Neural cell (in vitro differentiated cells): ENCODE measurements at regions not wholly inside any gene's neighbourhood (a gene's known extent, or its start where the extent isn't known, plus 50 kb on each side); places are given as distances from the start of the nearest gene placed in this dataset.

Experiments used
- H2AFZ ChIP-seq: fragments of 200-600, 300-800 bp; sonication (generic), shearing (Covaris generic); 2 replicates; pipeline ENCODE4 v1.6.0; 2014; ENCODE audit warnings: low read depth, mild to moderate bottlenecking, antibody characterized with exemption, low read length, moderate library complexity
- H3F3A ChIP-seq: fragments of 200-600 bp; shearing (Covaris generic); 2 replicates; pipeline ENCODE4 v1.6.1; 2016; ENCODE audit warnings: mild to moderate bottlenecking, moderate library complexity, mixed read lengths, antibody characterized with exemption, low read length; ENCODE audit not compliant: insufficient read depth, poor library complexity, severe bottlenecking
- H3K27ac ChIP-seq: fragments of 200-600, 300-800 bp; sonication (generic), shearing (Covaris generic); 2 replicates; pipeline ENCODE4 v1.5.1; 2014; ENCODE audit warnings: mild to moderate bottlenecking, low read length, moderate library complexity
- H3K27me3 ChIP-seq: fragments of 300-800, 200-600 bp; sonication (generic), shearing (Covaris generic); 2 replicates; pipeline ENCODE4 v1.6.0; 2014; ENCODE audit warnings: mild to moderate bottlenecking, low read depth, low read length, moderate library complexity; ENCODE audit not compliant: insufficient read depth
- H3K36me3 ChIP-seq: fragments of 300-800, 200-600 bp; sonication (generic), shearing (Covaris generic); 2 replicates; pipeline ENCODE4 v1.5.1; 2014; ENCODE audit warnings: mild to moderate bottlenecking, antibody characterized with exemption, low read length, moderate library complexity; ENCODE audit not compliant: insufficient read depth
- H3K4me2 ChIP-seq: fragments of 300-800, 200-600 bp; sonication (generic), shearing (Covaris generic); 2 replicates; pipeline ENCODE4 v1.6.0; 2014; ENCODE audit warnings: mild to moderate bottlenecking, low read length
- H3K4me3 ChIP-seq: fragments of 300-800, 200-600 bp; sonication (generic), shearing (Covaris generic); 2 replicates; pipeline ENCODE4 v1.5.1; 2014; ENCODE audit warnings: mild to moderate bottlenecking, low read length, moderate library complexity
- H3K79me2 ChIP-seq: fragments of 200-600 bp; shearing (Covaris generic); replicated peaks from 2 replicates; pipeline ENCODE4 v1.6.0; 2014; ENCODE audit warnings: mild to moderate bottlenecking, low read length, moderate library complexity; ENCODE audit not compliant: insufficient read depth
- H3K9ac ChIP-seq: fragments of 300-800, 200-600 bp; sonication (generic), shearing (Covaris generic); 2 replicates; pipeline ENCODE4 v1.6.1; 2016; ENCODE audit warnings: mild to moderate bottlenecking, low read length, mixed read lengths
- H3K9me2 ChIP-seq: fragments of 200-600 bp; shearing (Covaris generic); 2 replicates; pipeline ENCODE4 v1.6.1; 2016; ENCODE audit warnings: mild to moderate bottlenecking, low read length, mixed read lengths; ENCODE audit not compliant: insufficient read depth
- H3K9me3 ChIP-seq: fragments of 200-600, 300-800 bp; sonication (generic), shearing (Covaris generic); 2 replicates; pipeline ENCODE4 v1.6.1; 2016; ENCODE audit warnings: mild to moderate bottlenecking, mixed run types, low read length, moderate library complexity, mixed read lengths
- H4K20me1 ChIP-seq: fragments of 200-600 bp; shearing (Covaris generic); 2 replicates; pipeline ENCODE4 v1.6.1; 2016; ENCODE audit warnings: mild to moderate bottlenecking, mixed run types; ENCODE audit not compliant: insufficient read depth
- CTCF ChIP-seq: fragments of 450-650 bp; IDR thresholded peaks from 2 replicates; pipeline ENCODE4 v1.5.1; 2014; ENCODE audit warnings: antibody characterized with exemption, mild to moderate bottlenecking, moderate library complexity; ENCODE audit not compliant: poor library complexity, severe bottlenecking
- EP300 ChIP-seq: fragments of 450-650 bp; conservative IDR thresholded peaks from 2 replicates; pipeline ENCODE4 v1.6.1; 2014; ENCODE audit warnings: antibody characterized with exemption, mild to moderate bottlenecking, moderate library complexity; ENCODE audit not compliant: poor library complexity, severe bottlenecking
- EZH2 ChIP-seq: fragments of 200-600, 300-800 bp; shearing (Covaris generic), sonication (generic); IDR thresholded peaks from 2 replicates; pipeline ENCODE4 v1.6.1; 2014; ENCODE audit warnings: antibody characterized with exemption, low read length, borderline replicate concordance, mild to moderate bottlenecking; ENCODE audit not compliant: insufficient read depth, poor library complexity, severe bottlenecking
- MXI1 ChIP-seq: fragments of 450-650 bp; conservative IDR thresholded peaks from 2 replicates; pipeline ENCODE4 v1.6.1; 2014; ENCODE audit warnings: antibody characterized with exemption, mild to moderate bottlenecking; ENCODE audit not compliant: poor library complexity, severe bottlenecking
- POLR2AphosphoS5 ChIP-seq: IDR thresholded peaks from 2 replicates; pipeline ENCODE4 v1.6.1; 2012
- RAD21 ChIP-seq: fragments of 450-650 bp; conservative IDR thresholded peaks from 2 replicates; pipeline ENCODE4 v1.6.1; 2014; ENCODE audit warnings: antibody characterized with exemption, mild to moderate bottlenecking, moderate library complexity
- SMC3 ChIP-seq: fragments of 450-650 bp; conservative IDR thresholded peaks from 2 replicates; pipeline ENCODE4 v1.6.1; 2014; ENCODE audit warnings: antibody characterized with exemption, mild to moderate bottlenecking, moderate library complexity; ENCODE audit not compliant: poor library complexity
- TAF1 ChIP-seq: IDR thresholded peaks from 2 replicates; pipeline ENCODE4 v1.6.1; 2012; ENCODE audit warnings: low read depth
- TF ChIP-seq, protein P1 (sequence below): IDR thresholded peaks from 2 replicates; pipeline ENCODE4 v1.6.1; 2012; ENCODE audit warnings: borderline replicate concordance

DNA sequence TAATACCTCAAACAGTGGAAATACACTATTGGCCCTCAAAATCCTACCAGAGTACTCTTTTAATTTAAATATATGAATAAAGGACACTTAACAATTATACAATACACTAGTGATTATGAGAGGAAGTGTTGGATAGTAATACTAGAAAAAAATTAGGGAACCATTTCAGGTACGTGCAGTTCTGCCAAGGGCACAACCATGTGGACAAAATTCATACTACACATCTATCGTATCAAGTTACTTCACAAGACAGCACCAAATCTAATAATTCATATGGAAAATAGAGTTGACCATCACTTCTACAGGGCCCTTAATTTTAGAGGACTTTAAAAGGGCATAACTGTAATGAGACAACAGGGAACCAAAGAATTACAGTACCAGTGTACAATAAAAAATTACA, 69.2 kb upstream of the ZCCHC13 start:
- H3K36me3 ChIP-seq: no peaks in the 10 kb centered on the region
- H4K20me1 ChIP-seq: no peaks in the 10 kb centered on the region
- no peak for TF ChIP-seq TAF1
- no peak for TF ChIP-seq POLR2AphosphoS5
- no peak for TF ChIP-seq EP300
- TF ChIP-seq, protein P1, sequence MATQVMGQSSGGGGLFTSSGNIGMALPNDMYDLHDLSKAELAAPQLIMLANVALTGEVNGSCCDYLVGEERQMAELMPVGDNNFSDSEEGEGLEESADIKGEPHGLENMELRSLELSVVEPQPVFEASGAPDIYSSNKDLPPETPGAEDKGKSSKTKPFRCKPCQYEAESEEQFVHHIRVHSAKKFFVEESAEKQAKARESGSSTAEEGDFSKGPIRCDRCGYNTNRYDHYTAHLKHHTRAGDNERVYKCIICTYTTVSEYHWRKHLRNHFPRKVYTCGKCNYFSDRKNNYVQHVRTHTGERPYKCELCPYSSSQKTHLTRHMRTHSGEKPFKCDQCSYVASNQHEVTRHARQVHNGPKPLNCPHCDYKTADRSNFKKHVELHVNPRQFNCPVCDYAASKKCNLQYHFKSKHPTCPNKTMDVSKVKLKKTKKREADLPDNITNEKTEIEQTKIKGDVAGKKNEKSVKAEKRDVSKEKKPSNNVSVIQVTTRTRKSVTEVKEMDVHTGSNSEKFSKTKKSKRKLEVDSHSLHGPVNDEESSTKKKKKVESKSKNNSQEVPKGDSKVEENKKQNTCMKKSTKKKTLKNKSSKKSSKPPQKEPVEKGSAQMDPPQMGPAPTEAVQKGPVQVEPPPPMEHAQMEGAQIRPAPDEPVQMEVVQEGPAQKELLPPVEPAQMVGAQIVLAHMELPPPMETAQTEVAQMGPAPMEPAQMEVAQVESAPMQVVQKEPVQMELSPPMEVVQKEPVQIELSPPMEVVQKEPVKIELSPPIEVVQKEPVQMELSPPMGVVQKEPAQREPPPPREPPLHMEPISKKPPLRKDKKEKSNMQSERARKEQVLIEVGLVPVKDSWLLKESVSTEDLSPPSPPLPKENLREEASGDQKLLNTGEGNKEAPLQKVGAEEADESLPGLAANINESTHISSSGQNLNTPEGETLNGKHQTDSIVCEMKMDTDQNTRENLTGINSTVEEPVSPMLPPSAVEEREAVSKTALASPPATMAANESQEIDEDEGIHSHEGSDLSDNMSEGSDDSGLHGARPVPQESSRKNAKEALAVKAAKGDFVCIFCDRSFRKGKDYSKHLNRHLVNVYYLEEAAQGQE: no peak
- TF ChIP-seq CTCF: no peak
- TF ChIP-seq EZH2: no peak
- no peak for TF ChIP-seq SMC3
- TF ChIP-seq RAD21: no peak
- TF ChIP-seq MXI1: no peak
- H3K9me2 ChIP-seq: no peaks in the 10 kb centered on the region
- no peak overlapping the region for H2AFZ ChIP-seq
- H3K9ac ChIP-seq: no peak overlapping the region
- no peak overlapping the region for H3K27ac ChIP-seq
- no peaks in the 10 kb centered on the region for H3F3A ChIP-seq
- no peaks in the 10 kb centered on the region for H3K79me2 ChIP-seq
- H3K4me2 ChIP-seq: no peak overlapping the region
- H3K4me3 ChIP-seq: no peak overlapping the region
- H3K27me3 ChIP-seq: no peaks in the 10 kb centered on the region
- no peaks in the 10 kb centered on the region for H3K9me3 ChIP-seq

- TF ChIP-seq TAF1: no peak
- TF ChIP-seq RAD21: no peak
- TF ChIP-seq SMC3: no peak
- no peak for TF ChIP-seq EZH2
- TF ChIP-seq CTCF: no peak
- no peak for TF ChIP-seq POLR2AphosphoS5
- TF ChIP-seq, protein P1: no peak
- no peak for TF ChIP-seq MXI1
- no peak for TF ChIP-seq EP300
- H3K36me3 ChIP-seq: no peaks in the 10 kb centered on the region
- H3K9me2 ChIP-seq: no peaks in the 10 kb centered on the region
- no peak overlapping the region for H3K27ac ChIP-seq
- no peaks in the 10 kb centered on the region for H3K79me2 ChIP-seq
- H3K4me2 ChIP-seq: no peak overlapping the region
- no peak overlapping the region for H2AFZ ChIP-seq
- H4K20me1 ChIP-seq: no peaks in the 10 kb centered on the region
- no peak overlapping the region for H3K9ac ChIP-seq
- no peaks in the 10 kb centered on the region for H3K27me3 ChIP-seq
- no peak overlapping the region for H3K4me3 ChIP-seq
- no peaks in the 10 kb centered on the region for H3F3A ChIP-seq
- H3K9me3 ChIP-seq: no peaks in the 10 kb centered on the region
Observed at GRCh38 chrX:74232859-74233258, 71.1 kb upstream of the ZCCHC13 start.
